ENCODE measurements at regions not wholly inside any gene's neighbourhood (a gene's known extent, or its start where the extent isn't known, plus 50 kb on each side); places are given as distances from the start of the nearest gene placed in this dataset.

DNA sequence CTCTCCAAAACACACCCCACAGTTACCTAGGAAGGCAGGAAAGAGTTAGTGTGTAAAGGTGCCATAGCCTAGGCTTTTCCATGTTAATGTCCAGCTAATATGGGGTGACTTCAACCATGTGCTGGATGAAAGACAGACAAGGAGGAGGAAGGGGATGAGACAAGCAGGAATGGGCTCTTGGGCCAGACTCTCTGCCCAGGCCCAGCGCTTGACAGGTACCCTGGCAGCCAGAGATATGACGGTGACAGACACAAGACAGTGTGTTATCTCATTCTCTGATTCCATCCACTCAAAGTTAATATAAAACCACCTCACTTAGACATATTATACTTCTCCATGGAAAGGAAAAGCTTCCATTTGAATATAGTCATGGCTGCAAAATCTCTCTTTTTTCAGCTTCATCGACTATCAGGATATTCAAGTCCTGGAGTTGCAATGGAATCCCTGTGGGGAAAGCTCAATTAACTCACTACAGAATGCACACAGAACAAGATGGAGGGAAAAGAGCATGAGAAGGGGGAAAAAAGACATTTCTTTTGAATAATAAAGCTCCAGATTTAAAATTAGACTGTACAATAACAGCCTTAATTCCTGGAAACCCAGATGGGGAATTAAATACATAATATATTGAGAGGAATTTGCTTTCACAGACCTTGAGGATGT lies 596.7 kb downstream of the TOX3 start:
- Histone ChIP-seq H3K4me1 (no peaks in the 10 kb centered on the region), H3K27ac (no peak overlapping the region), H3K4me3 (no peak overlapping the region), H3K9me3 (no peaks in the 10 kb centered on the region), H3K27me3 (no peaks in the 10 kb centered on the region), H3K36me3 (no peaks in the 10 kb centered on the region)
- TF ChIP-seq, protein P1, sequence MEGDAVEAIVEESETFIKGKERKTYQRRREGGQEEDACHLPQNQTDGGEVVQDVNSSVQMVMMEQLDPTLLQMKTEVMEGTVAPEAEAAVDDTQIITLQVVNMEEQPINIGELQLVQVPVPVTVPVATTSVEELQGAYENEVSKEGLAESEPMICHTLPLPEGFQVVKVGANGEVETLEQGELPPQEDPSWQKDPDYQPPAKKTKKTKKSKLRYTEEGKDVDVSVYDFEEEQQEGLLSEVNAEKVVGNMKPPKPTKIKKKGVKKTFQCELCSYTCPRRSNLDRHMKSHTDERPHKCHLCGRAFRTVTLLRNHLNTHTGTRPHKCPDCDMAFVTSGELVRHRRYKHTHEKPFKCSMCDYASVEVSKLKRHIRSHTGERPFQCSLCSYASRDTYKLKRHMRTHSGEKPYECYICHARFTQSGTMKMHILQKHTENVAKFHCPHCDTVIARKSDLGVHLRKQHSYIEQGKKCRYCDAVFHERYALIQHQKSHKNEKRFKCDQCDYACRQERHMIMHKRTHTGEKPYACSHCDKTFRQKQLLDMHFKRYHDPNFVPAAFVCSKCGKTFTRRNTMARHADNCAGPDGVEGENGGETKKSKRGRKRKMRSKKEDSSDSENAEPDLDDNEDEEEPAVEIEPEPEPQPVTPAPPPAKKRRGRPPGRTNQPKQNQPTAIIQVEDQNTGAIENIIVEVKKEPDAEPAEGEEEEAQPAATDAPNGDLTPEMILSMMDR (IDR thresholded peaks at IDR 0.05) = no peak
- DNase-seq (ENCODE audit: low spot score) = no peak

DNA sequence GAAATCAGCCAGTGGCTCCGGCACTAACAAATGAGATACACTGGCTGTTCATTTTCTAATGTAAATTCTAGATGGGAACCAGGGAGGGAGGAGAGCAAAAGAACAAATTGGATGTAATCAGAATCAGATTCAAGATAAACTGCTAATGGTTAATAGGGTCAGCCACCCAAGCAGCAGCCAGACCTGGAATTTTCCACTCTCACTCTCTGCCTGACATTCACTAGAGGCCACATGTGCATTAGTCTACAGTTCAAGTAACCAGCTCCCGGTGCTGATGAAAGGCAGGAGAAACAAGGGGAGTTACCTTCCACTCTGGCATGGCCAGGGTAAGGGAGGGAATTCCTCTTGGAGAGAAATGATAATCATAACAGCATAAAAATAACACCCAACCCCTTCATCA lies 597.7 kb downstream of the TOX3 start:
- TF ChIP-seq, protein P1 (IDR thresholded peaks at IDR 0.05) = no peak
- DNase-seq (ENCODE audit: low spot score) = no peak
- Histone ChIP-seq H3K4me1 (no peaks in the 10 kb centered on the region), H3K27ac (no peak overlapping the region), H3K36me3 (no peaks in the 10 kb centered on the region), H3K27me3 (no peaks in the 10 kb centered on the region), H3K4me3 (no peak overlapping the region), H3K9me3 (no peaks in the 10 kb centered on the region)

DNA sequence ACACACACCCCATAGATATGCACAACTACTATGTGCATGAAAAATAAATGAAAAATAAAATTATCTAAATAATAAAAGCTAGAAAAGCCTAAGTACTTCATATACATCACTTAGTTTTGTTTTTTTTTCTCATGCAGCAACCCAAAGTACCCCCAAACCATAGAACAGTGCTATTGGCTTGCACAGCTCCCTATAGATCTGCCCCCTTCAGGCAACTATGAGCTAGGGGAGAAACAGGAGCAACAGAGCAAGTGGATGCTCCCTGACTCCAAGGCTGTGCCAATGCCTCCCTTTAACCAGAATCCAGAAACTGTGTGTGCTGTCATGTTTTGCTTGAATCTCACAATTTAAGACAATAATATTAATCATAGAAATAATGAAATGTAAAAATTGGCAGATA lies 605.5 kb downstream of the TOX3 start:
- Histone ChIP-seq H3K4me1 (no peaks in the 10 kb centered on the region), H3K27me3 (no peaks in the 10 kb centered on the region), H3K4me3 (no peak overlapping the region), H3K27ac (no peak overlapping the region), H3K9me3 (no peaks in the 10 kb centered on the region), H3K36me3 (no peaks in the 10 kb centered on the region)
- TF ChIP-seq, protein P1 (IDR thresholded peaks at IDR 0.05) = no peak
- no peak for DNase-seq (ENCODE audit: low spot score)

DNA sequence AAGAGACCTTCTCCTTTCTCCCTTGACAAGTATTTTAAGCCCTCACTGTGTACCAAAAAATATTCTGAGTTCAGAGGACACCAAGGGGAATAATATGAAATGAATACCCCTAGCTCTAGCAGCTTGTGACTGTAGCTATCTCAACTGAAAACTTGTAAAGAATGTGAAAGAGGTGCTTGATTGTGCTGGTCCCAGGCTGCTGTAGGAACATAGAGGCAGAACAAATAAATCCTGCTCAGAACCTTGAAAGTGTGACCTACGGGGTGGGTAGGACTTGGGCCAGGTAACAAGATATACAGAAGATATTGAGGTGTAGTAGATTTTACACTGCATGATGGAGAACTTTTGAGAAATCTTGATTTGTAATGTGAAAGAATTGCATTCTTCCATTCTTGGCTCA lies 606.8 kb downstream of the TOX3 start:
- TF ChIP-seq, protein P1 (IDR thresholded peaks at IDR 0.05) = no peak
- no peak for DNase-seq (ENCODE audit: low spot score)
- Histone ChIP-seq H3K27me3 (no peaks in the 10 kb centered on the region), H3K4me1 (no peaks in the 10 kb centered on the region), H3K4me3 (no peak overlapping the region), H3K9me3 (no peaks in the 10 kb centered on the region), H3K27ac (no peak overlapping the region), H3K36me3 (no peaks in the 10 kb centered on the region)

DNA sequence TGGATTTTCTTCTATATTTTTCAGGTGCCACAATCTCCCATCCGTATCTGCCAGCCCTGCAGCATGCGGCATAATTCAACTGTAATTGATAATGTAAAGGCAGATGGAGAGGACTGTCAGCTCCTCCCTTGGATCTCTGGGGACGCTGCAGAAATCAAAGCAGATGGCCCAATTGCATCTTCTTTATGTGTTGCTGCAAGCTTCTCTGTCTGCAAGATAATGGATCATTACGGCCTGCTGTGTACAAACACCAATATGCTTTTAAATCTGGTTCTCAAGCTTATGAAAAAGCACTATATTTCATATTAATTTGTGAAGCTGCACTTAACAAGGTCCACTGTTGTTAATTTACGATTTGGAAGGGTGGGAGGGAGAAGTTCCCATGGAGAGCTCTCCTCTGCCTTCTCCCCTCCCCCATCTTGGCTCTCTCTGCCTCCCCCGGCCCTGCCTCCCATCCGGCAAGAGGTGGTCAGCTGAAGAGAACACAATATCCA lies 607.5 kb downstream of the TOX3 start:
- Histone ChIP-seq H3K4me1 (no peaks in the 10 kb centered on the region), H3K4me3 (no peak overlapping the region), H3K27me3 (no peaks in the 10 kb centered on the region), H3K36me3 (no peaks in the 10 kb centered on the region), H3K9me3 (no peaks in the 10 kb centered on the region), H3K27ac (no peak overlapping the region)
- TF ChIP-seq, protein P1 (IDR thresholded peaks at IDR 0.05) = no peak
- no peak for DNase-seq (ENCODE audit: low spot score)

DNA sequence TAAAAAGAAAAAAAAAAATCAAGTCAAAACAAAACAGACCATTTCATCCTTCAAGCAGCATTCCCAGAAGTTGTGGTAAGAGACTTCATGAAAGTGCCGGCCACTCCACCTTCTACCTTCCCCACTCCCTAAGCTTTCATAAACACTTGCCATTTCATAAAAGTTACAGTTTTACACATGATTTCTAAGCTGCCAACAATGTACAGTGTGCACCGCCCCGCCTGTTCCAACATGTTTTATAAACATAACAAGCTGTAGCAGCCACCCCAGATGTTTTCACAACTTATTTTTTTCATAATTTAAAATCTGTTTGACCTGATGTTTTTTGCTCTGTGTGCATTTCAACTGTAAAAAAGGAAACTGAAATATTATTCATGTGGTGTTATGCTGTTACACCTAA lies 608.1 kb downstream of the TOX3 start:
- H3K4me1 ChIP-seq = no peaks in the 10 kb centered on the region
- DNase-seq (ENCODE audit: low spot score) = no peak
- H3K9me3 ChIP-seq = no peaks in the 10 kb centered on the region
- H3K4me3 ChIP-seq = no peak overlapping the region
- H3K27me3 ChIP-seq = no peaks in the 10 kb centered on the region
- TF ChIP-seq, protein P1 (IDR thresholded peaks at IDR 0.05) = no peak
- H3K36me3 ChIP-seq = no peaks in the 10 kb centered on the region
- H3K27ac ChIP-seq = no peak overlapping the region
